Keratinocyte (primary cell): ENCODE measurements at regions not wholly inside any gene's neighbourhood (a gene's known extent, or its start where the extent isn't known, plus 50 kb on each side); places are given as distances from the start of the nearest gene placed in this dataset.

Experiments used
- DNase-seq: peaks from one replicate; pipeline ENCODE4 v3.0.0-alpha.2; 2011; ENCODE audit warnings: low read depth, missing footprints, low spot score
- FAIRE-seq: peaks from 2 replicates; lab custom pipeline; 2011; peaks lifted over from hg19 to GRCh38; lab: Jason Lieb, UNC
- H2AFZ ChIP-seq: 2 replicates; pipeline ENCODE4 v1.6.0; 2012; ENCODE audit warnings: low read length, control low read depth, inconsistent platforms; ENCODE audit not compliant: control insufficient read depth
- H3K27ac ChIP-seq: 2 replicates; pipeline ENCODE4 v1.5.1; 2011; ENCODE audit warnings: low read length; ENCODE audit not compliant: control insufficient read depth, insufficient read depth
- H3K27me3 ChIP-seq: 3 replicates; pipeline ENCODE4 v1.6.0; 2011; ENCODE audit warnings: low read length; ENCODE audit not compliant: control insufficient read depth, insufficient read depth; ENCODE audit errors: extremely low read depth
- H3K36me3 ChIP-seq, 2 experiments: 2 replicates in 1 of 2; 3 replicates in 1 of 2; pipeline ENCODE4 v1.5.1; 2011; ENCODE audit warnings: low read length in 2 of 2, mild to moderate bottlenecking in 1 of 2; ENCODE audit not compliant: control insufficient read depth in 2 of 2, insufficient read depth in 2 of 2; ENCODE audit errors: extremely low read depth in 1 of 2
- H3K4me1 ChIP-seq: 3 replicates; pipeline ENCODE4 v1.5.1; 2011; ENCODE audit warnings: low read length; ENCODE audit not compliant: control insufficient read depth, insufficient read depth; ENCODE audit errors: extremely low read depth
- H3K4me2 ChIP-seq: 3 replicates; pipeline ENCODE4 v1.6.0; 2011; ENCODE audit warnings: low read depth, low read length; ENCODE audit not compliant: control insufficient read depth, insufficient read depth; ENCODE audit errors: extremely low read depth
- H3K4me3 ChIP-seq, 3 experiments: fragments of 200-600 bp in 1 of 3; sonication (generic) in 1 of 3; 2 replicates in 2 of 3; 3 replicates in 1 of 3; pipeline ENCODE4 v1.5.1; 2011 to 2016; ENCODE audit warnings: low read length in 3 of 3, mild to moderate bottlenecking in 3 of 3, control low read depth in 2 of 3, inconsistent platforms in 1 of 3, low read depth in 1 of 3, mixed read lengths in 1 of 3, mixed run types in 1 of 3, moderate library complexity in 1 of 3; ENCODE audit not compliant: control insufficient read depth in 2 of 3, insufficient read depth in 2 of 3; ENCODE audit errors: extremely low read depth in 1 of 3
- H3K79me2 ChIP-seq: 2 replicates; pipeline ENCODE4 v1.6.0; 2012; ENCODE audit warnings: low read length; ENCODE audit not compliant: control insufficient read depth, insufficient read depth
- H3K9ac ChIP-seq: 3 replicates; pipeline ENCODE4 v1.6.0; 2011; ENCODE audit warnings: low read length; ENCODE audit not compliant: control insufficient read depth, insufficient read depth; ENCODE audit errors: extremely low read depth
- H3K9me1 ChIP-seq: 3 replicates; pipeline ENCODE4 v1.6.0; 2011; ENCODE audit warnings: low read length; ENCODE audit not compliant: control insufficient read depth, insufficient read depth; ENCODE audit errors: extremely low read depth
- H3K9me3 ChIP-seq: 2 replicates; pipeline ENCODE4 v1.5.1; 2012; ENCODE audit warnings: low read depth, low read length; ENCODE audit not compliant: control insufficient read depth
- H4K20me1 ChIP-seq: 3 replicates; pipeline ENCODE4 v1.6.0; 2011; ENCODE audit warnings: low read length; ENCODE audit not compliant: control insufficient read depth, insufficient read depth; ENCODE audit errors: extremely low read depth
- EZH2 ChIP-seq: IDR thresholded peaks from one replicate; pipeline ENCODE4 v1.6.1; 2012; ENCODE audit warnings: inconsistent platforms, mild to moderate bottlenecking, low read length, moderate library complexity
- dilution Hi-C: fragments of 300-500 bp; cut with MboI; formaldehyde crosslinking; loops from one replicate; pipeline ENCODE4 v1.7.0; 2020; ENCODE audit warnings: low sequenced_read_pairs; ENCODE audit not compliant: extremely low pct_ligation_motif_present
- TF ChIP-seq, protein P1 (sequence below), 3 experiments: IDR thresholded peaks in 1 of 3; conservative IDR thresholded peaks in 1 of 3; optimal IDR thresholded peaks in 1 of 3; 2 replicates in 2 of 3; 3 replicates in 1 of 3; pipeline versions ENCODE3 to v1.5.1; 2011; ENCODE audit warnings: low read length in 3 of 3, mild to moderate bottlenecking in 3 of 3, moderate library complexity in 2 of 3, control low read depth in 1 of 3, inconsistent platforms in 1 of 3; ENCODE audit not compliant: insufficient read depth in 2 of 3; ENCODE audit errors: extremely low read depth in 1 of 3

DNA sequence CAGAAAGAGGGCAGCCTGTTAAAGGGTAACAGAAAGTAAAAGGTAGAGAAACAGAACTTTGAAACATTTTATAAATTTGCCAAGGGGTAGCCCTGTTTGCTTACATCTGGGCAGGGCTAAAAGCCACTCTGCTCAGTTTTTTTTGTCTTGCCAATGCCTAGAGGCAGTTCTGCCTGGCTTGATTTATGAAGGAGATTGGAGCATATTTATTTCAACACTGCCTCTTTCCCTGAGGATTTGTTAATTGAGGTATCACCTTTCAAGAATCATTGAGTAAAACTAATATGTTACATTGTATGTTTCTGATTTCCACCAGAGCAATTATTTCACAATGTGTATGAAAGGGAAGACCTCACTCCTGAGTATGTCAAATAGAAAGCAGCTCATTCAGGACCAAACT lies 160.8 kb downstream of the GXYLT1 start:
- dilution Hi-C loops = no loop called here
- TF ChIP-seq, protein P1, sequence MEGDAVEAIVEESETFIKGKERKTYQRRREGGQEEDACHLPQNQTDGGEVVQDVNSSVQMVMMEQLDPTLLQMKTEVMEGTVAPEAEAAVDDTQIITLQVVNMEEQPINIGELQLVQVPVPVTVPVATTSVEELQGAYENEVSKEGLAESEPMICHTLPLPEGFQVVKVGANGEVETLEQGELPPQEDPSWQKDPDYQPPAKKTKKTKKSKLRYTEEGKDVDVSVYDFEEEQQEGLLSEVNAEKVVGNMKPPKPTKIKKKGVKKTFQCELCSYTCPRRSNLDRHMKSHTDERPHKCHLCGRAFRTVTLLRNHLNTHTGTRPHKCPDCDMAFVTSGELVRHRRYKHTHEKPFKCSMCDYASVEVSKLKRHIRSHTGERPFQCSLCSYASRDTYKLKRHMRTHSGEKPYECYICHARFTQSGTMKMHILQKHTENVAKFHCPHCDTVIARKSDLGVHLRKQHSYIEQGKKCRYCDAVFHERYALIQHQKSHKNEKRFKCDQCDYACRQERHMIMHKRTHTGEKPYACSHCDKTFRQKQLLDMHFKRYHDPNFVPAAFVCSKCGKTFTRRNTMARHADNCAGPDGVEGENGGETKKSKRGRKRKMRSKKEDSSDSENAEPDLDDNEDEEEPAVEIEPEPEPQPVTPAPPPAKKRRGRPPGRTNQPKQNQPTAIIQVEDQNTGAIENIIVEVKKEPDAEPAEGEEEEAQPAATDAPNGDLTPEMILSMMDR (optimal IDR thresholded peaks at IDR 0.05 in 1 of 3, IDR thresholded peaks at IDR 0.05 in 1 of 3, conservative IDR thresholded peaks at IDR 0.05 in 1 of 3; ENCODE audit: extremely low read depth in 1 of 3, insufficient read depth in 2 of 3, low read length in 3 of 3) = no peak
- TF ChIP-seq EZH2 = no peak
- Histone ChIP-seq H3K4me1 (no peaks in the 10 kb centered on the region), H3K4me2 (no peak overlapping the region), H3K36me3 (no peaks in the 10 kb centered on the region), H3K9me3 (no peaks in the 10 kb centered on the region), H2AFZ (no peak overlapping the region), H4K20me1 (no peaks in the 10 kb centered on the region), H3K27me3 (no peaks in the 10 kb centered on the region), H3K79me2 (no peaks in the 10 kb centered on the region), H3K4me3 (no peak overlapping the region), H3K27ac (no peak overlapping the region), H3K9me1 (no peaks in the 10 kb centered on the region), H3K9ac (no peak overlapping the region)
- DNase-seq (no peak), FAIRE-seq (no peak)

DNA sequence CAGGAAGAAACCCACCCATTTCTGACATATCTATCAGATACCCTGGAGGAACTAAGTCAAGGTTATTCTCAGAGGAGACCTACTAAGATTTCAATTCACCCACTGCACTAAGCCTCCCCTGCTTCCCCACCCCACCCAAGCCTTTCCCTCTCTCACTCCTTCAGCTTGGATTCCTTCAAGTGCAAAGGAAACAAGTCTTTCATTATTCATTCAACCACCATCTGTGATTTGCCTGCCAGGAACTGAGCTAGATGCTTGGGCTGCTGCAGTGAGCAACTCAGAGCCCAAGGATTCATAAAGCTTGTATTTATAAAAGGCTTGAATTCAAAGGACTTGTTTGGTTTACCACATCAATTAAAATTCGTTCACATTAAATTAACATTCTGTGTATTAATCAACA lies 161.3 kb downstream of the GXYLT1 start:
- Histone ChIP-seq H3K79me2 (no peaks in the 10 kb centered on the region), H3K9me3 (no peaks in the 10 kb centered on the region), H2AFZ (no peak overlapping the region), H3K4me3 (no peak overlapping the region), H3K4me1 (no peaks in the 10 kb centered on the region), H3K27ac (no peak overlapping the region), H3K9ac (no peak overlapping the region), H3K9me1 (no peaks in the 10 kb centered on the region), H4K20me1 (no peaks in the 10 kb centered on the region), H3K4me2 (no peak overlapping the region), H3K27me3 (no peaks in the 10 kb centered on the region), H3K36me3 (no peaks in the 10 kb centered on the region)
- DNase-seq (no peak), FAIRE-seq (no peak)
- dilution Hi-C loops = no loop called here
- TF ChIP-seq, protein P1 (optimal IDR thresholded peaks at IDR 0.05 in 1 of 3, IDR thresholded peaks at IDR 0.05 in 1 of 3, conservative IDR thresholded peaks at IDR 0.05 in 1 of 3; ENCODE audit: extremely low read depth in 1 of 3, insufficient read depth in 2 of 3, low read length in 3 of 3) = no peak
- TF ChIP-seq EZH2 = no peak
